ENCODE measurements at regions not wholly inside any gene's neighbourhood (a gene's known extent, or its start where the extent isn't known, plus 50 kb on each side); places are given as distances from the start of the nearest gene placed in this dataset.
"Not testable (repeated sequence)": the region's sequence is repeated elsewhere in the genome, so short reads cannot be mapped to it uniquely, and the experiment has no call there.

DNA sequence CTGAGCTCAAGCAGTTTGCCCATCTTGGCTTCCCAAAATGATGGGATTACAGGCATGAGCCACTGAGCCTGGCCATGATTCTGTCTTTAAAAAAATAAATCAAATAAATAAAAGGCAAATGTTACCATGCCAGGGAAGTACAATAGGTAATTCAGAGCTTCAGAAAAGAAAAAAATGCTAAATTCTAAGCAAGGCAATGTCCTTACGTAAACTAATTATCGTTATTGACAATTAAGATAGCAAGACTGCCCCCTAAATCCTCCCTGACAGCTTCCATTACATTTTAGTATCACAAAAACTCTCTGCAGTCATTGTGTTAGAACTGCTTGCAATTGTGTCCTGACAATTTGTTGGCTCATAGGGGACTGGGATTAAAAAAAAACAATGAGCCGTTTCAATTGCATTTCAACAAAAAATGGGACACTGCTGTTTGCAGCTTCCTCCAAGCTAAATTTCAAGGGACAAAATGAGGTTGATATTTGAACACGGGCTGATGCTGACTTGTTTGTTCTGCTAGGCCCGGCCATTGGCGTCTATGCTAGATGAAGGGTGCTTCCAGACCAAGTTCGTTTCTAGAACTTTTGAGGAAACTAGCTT, 88.9 kb downstream of the MOGAT1 start:
- no peak for TF ChIP-seq CTCF (conservative IDR thresholded peaks at IDR 0.05)
- Mint-ChIP-seq H3K4me1 (ENCODE audit: unreplicated experiment) (peaks cover 6% of the 10 kb centered on the region), H3K27ac (no peak overlapping the region), H3K27me3 (peaks cover 4% of the 10 kb centered on the region), H3K36me3 (no peaks in the 10 kb centered on the region), H3K9me3 (no peaks in the 10 kb centered on the region), H3K4me3 (no peak overlapping the region)
- DNase-seq (ENCODE audit: extremely low spot score, unreplicated experiment): no peak

- H3K4me3 Mint-ChIP-seq: no peak overlapping the region
- H3K9me3 Mint-ChIP-seq: no peaks in the 10 kb centered on the region
- TF ChIP-seq CTCF (conservative IDR thresholded peaks at IDR 0.05): no peak
- H3K4me1 Mint-ChIP-seq (ENCODE audit: unreplicated experiment): no peaks in the 10 kb centered on the region
- H3K27ac Mint-ChIP-seq: no peak overlapping the region
- no peaks in the 10 kb centered on the region for H3K27me3 Mint-ChIP-seq
- DNase-seq (ENCODE audit: extremely low spot score, unreplicated experiment): no peak
- no peaks in the 10 kb centered on the region for H3K36me3 Mint-ChIP-seq
Measured at GRCh38 chr2:222761888-222762287, 90.4 kb downstream of the MOGAT1 start.

DNA sequence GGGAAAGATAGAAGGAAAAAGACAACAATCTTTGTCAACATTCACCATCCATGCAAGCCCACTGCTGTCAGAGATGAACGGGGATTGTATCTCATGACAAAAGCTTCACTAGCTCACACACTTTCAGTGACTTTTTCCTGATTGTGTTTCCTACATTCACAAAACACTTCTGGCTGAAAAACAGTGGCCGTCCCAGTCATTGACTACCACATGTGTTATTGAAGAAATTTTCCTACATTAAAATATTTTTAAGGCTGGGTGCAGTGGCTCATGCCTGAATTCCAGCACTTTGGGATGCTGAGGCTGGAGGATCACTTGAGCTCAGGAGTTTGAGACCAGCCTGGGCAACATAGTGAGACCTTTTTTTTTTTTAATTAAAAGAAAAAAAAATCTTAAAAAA, 90.9 kb downstream of the MOGAT1 start:
- H3K27ac Mint-ChIP-seq: no peak overlapping the region
- no peaks in the 10 kb centered on the region for H3K27me3 Mint-ChIP-seq
- no peaks in the 10 kb centered on the region for H3K4me1 Mint-ChIP-seq (ENCODE audit: unreplicated experiment)
- TF ChIP-seq CTCF (conservative IDR thresholded peaks at IDR 0.05): no peak
- no peaks in the 10 kb centered on the region for H3K36me3 Mint-ChIP-seq
- H3K9me3 Mint-ChIP-seq: no peaks in the 10 kb centered on the region
- no peak overlapping the region for H3K4me3 Mint-ChIP-seq
- DNase-seq (ENCODE audit: extremely low spot score, unreplicated experiment): no peak

- DNase-seq (ENCODE audit: extremely low spot score, unreplicated experiment); H3K27ac Mint-ChIP-seq; H3K36me3 Mint-ChIP-seq; H3K4me1 Mint-ChIP-seq (ENCODE audit: unreplicated experiment); H3K9me3 Mint-ChIP-seq; H3K27me3 Mint-ChIP-seq; H3K4me3 Mint-ChIP-seq: not testable (repeated sequence)
Measured at GRCh38 chr2:222765883-222766282, 94.4 kb downstream of the MOGAT1 start.

DNA sequence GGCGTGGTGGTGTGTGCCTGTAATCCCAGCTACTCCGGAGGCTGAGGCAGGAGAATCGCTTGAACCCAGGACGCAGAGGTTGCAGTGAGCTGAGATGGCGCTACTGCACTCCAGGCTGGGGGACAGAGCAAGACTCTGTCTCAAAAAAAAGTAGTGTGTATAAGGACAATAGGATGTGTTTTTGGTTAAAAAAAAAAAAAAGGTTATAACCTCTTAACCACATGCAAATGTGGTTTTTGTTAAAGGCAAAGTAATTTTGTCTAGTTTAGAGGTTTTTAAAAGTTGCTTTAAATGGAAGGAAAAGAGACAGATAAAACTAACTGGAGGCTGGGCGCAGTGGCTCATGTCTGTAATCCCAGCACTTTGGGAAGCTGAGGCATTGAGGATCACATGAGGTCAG, 92.8 kb upstream of the ACSL3 start:
- H3K4me3 Mint-ChIP-seq; H3K27ac Mint-ChIP-seq; H3K9me3 Mint-ChIP-seq; H3K27me3 Mint-ChIP-seq; H3K36me3 Mint-ChIP-seq; DNase-seq (ENCODE audit: extremely low spot score, unreplicated experiment); H3K4me1 Mint-ChIP-seq (ENCODE audit: unreplicated experiment): not testable (repeated sequence)

GRCh38 chr2:222769446-222769845, 91.4 kb upstream of the ACSL3 start:
- Mint-ChIP-seq H3K4me3 (no peak overlapping the region), H3K9me3 (no peaks in the 10 kb centered on the region), H3K27ac (no peak overlapping the region), H3K27me3 (peaks cover 5% of the 10 kb centered on the region), H3K36me3 (no peaks in the 10 kb centered on the region), H3K4me1 (ENCODE audit: unreplicated experiment) (no peaks in the 10 kb centered on the region)
- no peak for TF ChIP-seq CTCF (conservative IDR thresholded peaks at IDR 0.05)
- no peak for DNase-seq (ENCODE audit: extremely low spot score, unreplicated experiment)

DNA sequence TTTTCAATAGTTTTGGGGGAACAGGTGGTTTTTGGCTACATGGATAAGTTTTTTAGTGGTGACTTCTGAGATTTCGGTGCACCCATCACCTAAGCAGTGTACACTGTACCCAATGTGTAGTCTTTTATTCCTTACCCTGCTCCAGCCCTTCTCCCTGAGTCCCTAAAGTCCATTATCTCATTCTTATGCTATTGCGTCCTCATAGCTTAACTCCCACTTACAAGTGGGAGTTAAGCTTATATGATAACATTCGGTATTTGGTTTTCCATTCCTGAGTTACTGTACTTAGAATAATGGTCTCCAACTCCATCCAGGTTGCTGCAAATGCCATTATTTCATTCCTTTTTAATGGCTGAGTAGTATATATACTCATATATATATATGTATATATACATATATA, 90.9 kb upstream of the ACSL3 start:
- no peak overlapping the region for H3K27ac Mint-ChIP-seq

More for the DNA sequence above, 90.9 kb upstream of the ACSL3 start:
- H3K9me3 Mint-ChIP-seq: no peaks in the 10 kb centered on the region
- H3K36me3 Mint-ChIP-seq: no peaks in the 10 kb centered on the region
- peaks cover 2% of the 10 kb centered on the region for H3K4me1 Mint-ChIP-seq (ENCODE audit: unreplicated experiment)
- no peak overlapping the region for H3K4me3 Mint-ChIP-seq
- DNase-seq (ENCODE audit: extremely low spot score, unreplicated experiment): no peak
- peaks cover 8% of the 10 kb centered on the region for H3K27me3 Mint-ChIP-seq
- TF ChIP-seq CTCF (conservative IDR thresholded peaks at IDR 0.05): no peak
